B cell (primary cell): ENCODE measurements at regions not wholly inside any gene's neighbourhood (a gene's known extent, or its start where the extent isn't known, plus 50 kb on each side); places are given as distances from the start of the nearest gene placed in this dataset.

ENCODE experiments used
- ATAC-seq: fragments of 200-7000 bp; cut with Tn5 transposase; one replicate; pipeline ENCODE4 v1.10.0; 2021; ENCODE audit warnings: low read depth, mild to moderate bottlenecking, moderate number of reproducible peaks, moderate library complexity
- CTCF ChIA-PET: fragments of 350-600 bp; sonication (Branson Sonifier 250); formaldehyde crosslinking; loops from one replicate; lab custom pipeline; 2021; ENCODE audit warnings: antibody characterized with exemption, inconsistent platforms; lab: Charles Lee
- POLR2A ChIA-PET: fragments of 350-600 bp; sonication (Branson Sonifier 250); formaldehyde crosslinking; loops from one replicate; lab custom pipeline; 2021; ENCODE audit warnings: antibody characterized with exemption; lab: Charles Lee
- DNase-seq: peaks from one replicate; pipeline ENCODE4 v3.0.0; 2013
- H2AFZ ChIP-seq: 2 replicates; pipeline ENCODE4 v1.6.1; 2012; ENCODE audit warnings: mild to moderate bottlenecking, low read depth, low read length; ENCODE audit not compliant: insufficient read depth, poor library complexity, severe bottlenecking
- H3K27ac ChIP-seq, 2 donors: 1 replicate in 1 of 2; 2 replicates in 1 of 2; pipeline ENCODE4 v1.5.1; 2012 to 2013; ENCODE audit warnings: low read length in 2 of 2, mild to moderate bottlenecking in 2 of 2, moderate library complexity in 1 of 2
- H3K27me3 ChIP-seq, 4 experiments: fragments of 200-600 bp in 1 of 4; sonication (generic) in 1 of 4; replicated peaks in 1 of 4; 1 replicate in 2 of 4; 2 replicates in 2 of 4; pipeline versions ENCODE4 v1.6.1 to v1.7.0; 2013 to 2016; ENCODE audit warnings: low read length in 3 of 4, mild to moderate bottlenecking in 2 of 4, mixed read lengths in 1 of 4, moderate library complexity in 1 of 4; ENCODE audit not compliant: insufficient read depth in 4 of 4, control insufficient read depth in 3 of 4; ENCODE audit errors: control extremely low read depth in 1 of 4
- H3K36me3 ChIP-seq, 2 experiments: replicated peaks in 1 of 2; 1 replicate in 1 of 2; 2 replicates in 1 of 2; pipeline versions ENCODE4 v1.6.1 to v1.7.1; 2013; ENCODE audit warnings: low read length in 1 of 2; ENCODE audit not compliant: insufficient read depth in 2 of 2, control insufficient read depth in 1 of 2; ENCODE audit errors: control extremely low read depth in 1 of 2, extremely low read depth in 1 of 2
- H3K4me1 ChIP-seq, 2 donors: fragments of 200-600 bp in 1 of 2; sonication (generic) in 1 of 2; 1 replicate in 1 of 2; 2 replicates in 1 of 2; pipeline versions ENCODE4 v1.5.1 to v1.6.1; 2013 to 2017; ENCODE audit warnings: low read length in 2 of 2; ENCODE audit not compliant: control insufficient read depth in 2 of 2, insufficient read depth in 2 of 2
- H3K4me2 ChIP-seq: replicated peaks from 2 replicates; pipeline ENCODE3; 2012; ENCODE audit warnings: mild to moderate bottlenecking, low read depth, low read length; ENCODE audit not compliant: poor library complexity, severe bottlenecking
- H3K4me3 ChIP-seq, 5 experiments: fragments of 200-600 bp in 1 of 5; sonication (generic) in 1 of 5; 1 replicate in 3 of 5; 2 replicates in 2 of 5; pipeline versions ENCODE4 v1.5.1 to v1.7.0; 2011 to 2016; ENCODE audit warnings: low read length in 4 of 5, mild to moderate bottlenecking in 4 of 5, low read depth in 2 of 5, control low read depth in 1 of 5, moderate library complexity in 1 of 5; ENCODE audit not compliant: insufficient read depth in 1 of 5; ENCODE audit errors: control extremely low read depth in 1 of 5, extremely low read depth in 1 of 5
- H3K79me2 ChIP-seq: fragments of 200-600 bp; sonication (generic); one replicate; pipeline ENCODE4 v1.6.0; 2016; ENCODE audit warnings: low read length; ENCODE audit not compliant: control insufficient read depth, insufficient read depth
- H3K9ac ChIP-seq: fragments of 200-600 bp; sonication (generic); 2 replicates; pipeline ENCODE4 v1.6.1; 2017; ENCODE audit warnings: mild to moderate bottlenecking, low read length, moderate library complexity
- H3K9me3 ChIP-seq, 3 donors: one replicate each; pipeline versions ENCODE4 v1.6.1 to v1.7.1; 2013; ENCODE audit warnings: low read length in 2 of 3; ENCODE audit not compliant: control insufficient read depth in 2 of 3, insufficient read depth in 1 of 3; ENCODE audit errors: control extremely low read depth in 1 of 3
- H4K20me1 ChIP-seq: 2 replicates; pipeline ENCODE4 v1.6.0; 2012; ENCODE audit warnings: mild to moderate bottlenecking, low read length; ENCODE audit not compliant: insufficient read depth, control insufficient read depth, poor library complexity, severe bottlenecking
- H3K27ac Mint-ChIP-seq: one replicate; pipeline ENCODE4 v1.8.0; 2021; ENCODE audit warnings: mixed read lengths
- H3K27me3 Mint-ChIP-seq: one replicate; pipeline ENCODE4 v1.8.0; 2021; ENCODE audit warnings: mixed read lengths
- H3K4me1 Mint-ChIP-seq: one replicate; pipeline ENCODE4 v1.8.0; 2021; ENCODE audit warnings: mixed read lengths
- H3K4me3 Mint-ChIP-seq: one replicate; pipeline ENCODE4 v1.8.0; 2021; ENCODE audit warnings: mixed read lengths
- H3K9me3 Mint-ChIP-seq: one replicate; pipeline ENCODE4 v1.8.0; 2022; ENCODE audit warnings: mixed read lengths; ENCODE audit not compliant: insufficient read depth
- CTCF ChIP-seq: fragments of 200-600 bp; IDR thresholded peaks from one replicate; pipeline ENCODE4 v1.8.0; 2022; ENCODE audit warnings: antibody characterized with exemption, mild to moderate bottlenecking
- EZH2 ChIP-seq: IDR thresholded peaks from 2 replicates; pipeline ENCODE4 v1.6.1; 2012; ENCODE audit warnings: borderline replicate concordance, low read depth, mild to moderate bottlenecking, moderate library complexity, low read length; ENCODE audit not compliant: insufficient read depth, poor library complexity, severe bottlenecking
- WGBS: methylation state at CpG from one replicate; pipeline ENCODE4 v1.1.5; 2013; ENCODE audit warnings: missing lambda C conversion rate; ENCODE audit not compliant: insufficient coverage; 5-methylcytosine and 5-hydroxymethylcytosine counted together
- intact Hi-C: fragments of 100-400 bp; cut with micrococcal nuclease; formaldehyde crosslinking; loops from one replicate; pipeline ENCODE4 v1.10.0; 2022

DNA sequence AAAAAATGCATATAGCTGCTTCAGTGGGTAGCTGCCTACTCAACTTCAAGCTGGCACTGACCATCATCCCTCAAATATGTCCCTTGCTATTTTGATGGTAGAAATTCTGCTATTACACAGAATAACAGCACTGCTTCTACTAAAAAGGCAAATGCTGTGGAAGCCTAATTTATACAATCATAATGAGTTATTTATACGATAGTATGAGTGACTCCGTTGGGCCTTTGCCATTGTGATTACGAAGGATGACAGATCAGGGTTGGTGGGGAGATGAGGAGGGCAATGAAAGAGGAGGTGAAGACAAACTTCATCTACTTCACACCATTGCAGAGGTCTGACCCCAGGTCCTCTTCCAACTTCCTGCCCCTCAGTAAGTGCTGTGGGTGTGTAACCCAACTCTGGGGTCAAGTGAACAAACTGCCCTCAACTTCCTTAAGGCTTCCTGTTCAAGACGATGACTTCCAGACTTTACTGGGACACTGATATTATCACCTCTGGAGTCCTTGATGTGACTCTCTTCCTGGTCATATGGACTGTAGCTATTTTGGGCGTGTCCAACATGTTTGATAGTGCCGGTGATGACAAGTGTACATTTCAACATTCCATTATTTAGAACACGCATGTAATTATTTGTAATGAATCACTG is 74.1 kb upstream of the RPS23 start:
- ChIA-PET CTCF (interaction anchor here (0.6 to 3.2 kb wide), 12 partner anchors 9 to 1672 kb away, joined by 3 to 23 read pairs (median 6); no protein-coding TSS in a partner anchor), POLR2A (no interaction called here)
- H3K4me1 ChIP-seq = no peaks in the 10 kb centered on the region
- no peaks in the 10 kb centered on the region for H3K79me2 ChIP-seq
- DNase-seq (no peak), ATAC-seq (no peak)
- no peak overlapping the region for H3K4me3 ChIP-seq
- H3K27me3 ChIP-seq = peaks cover 0 to 5% (median 0%) of the 10 kb centered on the region in 4 experiments
- no peaks in the 10 kb centered on the region for H3K9me3 ChIP-seq
- H3K9me3 Mint-ChIP-seq = no peaks in the 10 kb centered on the region
- H3K27me3 Mint-ChIP-seq = peaks cover 12% of the 10 kb centered on the region
- no peak overlapping the region for H3K4me3 Mint-ChIP-seq
- H3K4me1 Mint-ChIP-seq = peaks cover 6% of the 10 kb centered on the region
- H3K27ac Mint-ChIP-seq = no peak overlapping the region
- peak; percentile 40 for TF ChIP-seq CTCF
- TF ChIP-seq EZH2 = no peak
- 80% methylated on average over 1 of the region's 7 CpGs for WGBS
- intact Hi-C loops = no loop called here
- H2AFZ ChIP-seq = no peak overlapping the region
- no peak overlapping the region for H3K9ac ChIP-seq
- no peak overlapping the region for H3K27ac ChIP-seq
- no peaks in the 10 kb centered on the region for H4K20me1 ChIP-seq
- no peaks in the 10 kb centered on the region for H3K36me3 ChIP-seq
- no peak overlapping the region for H3K4me2 ChIP-seq

DNA sequence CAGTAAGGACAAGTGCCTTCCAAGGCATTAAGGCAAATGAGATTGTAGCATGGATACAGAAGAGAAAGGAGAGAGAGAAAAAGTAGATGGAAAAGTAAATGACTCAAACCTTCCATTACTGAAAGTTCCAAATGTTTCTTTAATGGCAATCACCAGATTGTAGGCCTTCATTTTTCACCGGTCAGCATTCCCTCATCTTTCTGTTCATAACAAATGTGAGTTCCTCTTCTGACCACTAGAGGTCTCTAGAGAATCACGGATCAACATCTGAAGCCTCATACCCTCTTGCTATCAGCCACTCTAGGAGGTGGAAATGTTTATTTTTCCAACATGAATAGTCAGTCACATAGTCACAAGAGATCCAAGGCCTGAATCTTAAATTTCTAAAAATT is 73.6 kb upstream of the RPS23 start:
- Histone ChIP-seq H3K9ac (no peak overlapping the region), H3K36me3 (no peaks in the 10 kb centered on the region), H2AFZ (no peak overlapping the region), H3K9me3 (no peaks in the 10 kb centered on the region), H3K27ac (no peak overlapping the region), H3K4me2 (no peak overlapping the region), H3K79me2 (no peaks in the 10 kb centered on the region), H3K4me1 (no peaks in the 10 kb centered on the region), H3K27me3 (peaks cover 0 to under 1% (median 0%) of the 10 kb centered on the region in 4 experiments), H3K4me3 (no peak overlapping the region), H4K20me1 (no peaks in the 10 kb centered on the region)
- no peak overlapping the region for H3K27ac Mint-ChIP-seq
- DNase-seq (peak; percentile 55), ATAC-seq (peak; percentile 53)
- no CpG with 5 or more reads among the region's 2 CpGs for WGBS
- no peaks in the 10 kb centered on the region for H3K9me3 Mint-ChIP-seq
- TF ChIP-seq CTCF (peak; percentile 91), EZH2 (no peak)
- ChIA-PET POLR2A (no interaction called here), CTCF (interaction anchor here (0.7 to 3.2 kb wide), 8 partner anchors 10 to 1215 kb away, joined by 3 to 23 read pairs (median 8); no protein-coding TSS in a partner anchor)
- peaks cover under 1% of the 10 kb centered on the region for H3K4me1 Mint-ChIP-seq
- intact Hi-C loops = no loop called here
- no peak overlapping the region for H3K4me3 Mint-ChIP-seq
- peaks cover 7% of the 10 kb centered on the region for H3K27me3 Mint-ChIP-seq
